IPS-18a (cell line): ENCODE measurements at regions not wholly inside any gene's neighbourhood (a gene's known extent, or its start where the extent isn't known, plus 50 kb on each side); places are given as distances from the start of the nearest gene placed in this dataset.
A peak's percentile ranks its signal among the peaks of the same experiment; 100 is the strongest.
"Not testable (repeated sequence)": the region's sequence is repeated elsewhere in the genome, so short reads cannot be mapped to it uniquely, and the experiment has no call there.

Experiments
- H3K27ac ChIP-seq: one replicate; pipeline ENCODE4 v1.5.1; 2013; ENCODE audit warnings: low read length
- H3K27me3 ChIP-seq: one replicate; pipeline ENCODE4 v1.6.1; 2013; ENCODE audit warnings: mild to moderate bottlenecking, low read length; ENCODE audit not compliant: control insufficient read depth, insufficient read depth
- H3K36me3 ChIP-seq: one replicate; pipeline ENCODE4 v1.6.1; 2013; ENCODE audit warnings: low read depth, low read length; ENCODE audit not compliant: control insufficient read depth
- H3K4me1 ChIP-seq: one replicate; pipeline ENCODE4 v1.6.1; 2013; ENCODE audit warnings: low read depth, low read length; ENCODE audit not compliant: control insufficient read depth
- H3K4me3 ChIP-seq: one replicate; pipeline ENCODE4 v1.5.1; 2013; ENCODE audit warnings: low read length
- H3K9ac ChIP-seq: one replicate; pipeline ENCODE4 v1.6.1; 2013; ENCODE audit warnings: mild to moderate bottlenecking, low read length, moderate library complexity
- H3K9me3 ChIP-seq: one replicate; pipeline ENCODE4 v1.6.1; 2013; ENCODE audit warnings: low read depth, low read length; ENCODE audit not compliant: control insufficient read depth

DNA sequence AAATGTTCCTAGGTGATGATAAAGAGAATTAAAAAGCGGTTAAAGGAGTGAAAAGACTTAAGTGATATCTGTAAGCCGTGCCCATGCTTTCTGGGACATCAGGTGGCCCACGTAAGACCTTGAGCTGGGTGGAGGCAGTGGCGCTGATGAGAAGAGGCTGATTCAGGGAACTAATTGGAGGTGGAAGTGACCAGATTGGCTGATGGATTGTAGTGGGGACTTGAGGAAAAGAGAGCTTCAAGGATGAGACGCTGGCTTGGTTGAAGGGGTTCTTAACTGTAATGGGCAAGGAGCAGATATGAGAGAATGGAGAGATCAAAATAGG lies 69.1 kb upstream of the EP300 start:
- H3K9ac ChIP-seq, result peak overlapping the region; percentile 82
- H3K9me3 ChIP-seq, result no peaks in the 10 kb centered on the region
- H3K27me3 ChIP-seq, result peaks cover 9% of the 10 kb centered on the region
- H3K36me3 ChIP-seq, result no peaks in the 10 kb centered on the region
- no peak overlapping the region for H3K27ac ChIP-seq
- H3K4me1 ChIP-seq, result peaks cover 11% of the 10 kb centered on the region
- H3K4me3 ChIP-seq, result peak overlapping the region; percentile 57

DNA sequence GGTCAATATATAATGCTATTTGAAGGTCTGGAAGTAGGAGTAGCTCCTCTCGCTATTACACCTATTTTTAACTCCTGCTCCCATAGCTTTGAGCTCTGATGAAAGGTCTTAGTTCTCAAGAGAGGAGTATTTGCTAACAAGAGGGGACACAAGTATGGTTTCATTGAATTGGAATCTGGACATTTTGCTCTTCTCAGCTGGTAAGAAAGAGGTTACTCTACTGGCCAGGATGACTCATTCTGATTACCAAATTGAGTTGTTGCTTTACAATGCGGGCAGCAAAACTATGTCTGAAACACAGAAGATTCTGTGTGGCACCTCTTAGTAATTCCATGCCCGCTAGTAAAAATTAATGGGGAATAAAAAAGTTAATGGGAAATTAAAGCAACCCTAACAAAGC lies 63.6 kb upstream of the EP300 start:
- Histone ChIP-seq H3K27ac (no peak overlapping the region), H3K4me1 (peaks cover 4% of the 10 kb centered on the region), H3K4me3 (no peak overlapping the region), H3K36me3 (no peaks in the 10 kb centered on the region), H3K9me3 (no peaks in the 10 kb centered on the region), H3K27me3 (no peaks in the 10 kb centered on the region), H3K9ac (no peak overlapping the region)

DNA sequence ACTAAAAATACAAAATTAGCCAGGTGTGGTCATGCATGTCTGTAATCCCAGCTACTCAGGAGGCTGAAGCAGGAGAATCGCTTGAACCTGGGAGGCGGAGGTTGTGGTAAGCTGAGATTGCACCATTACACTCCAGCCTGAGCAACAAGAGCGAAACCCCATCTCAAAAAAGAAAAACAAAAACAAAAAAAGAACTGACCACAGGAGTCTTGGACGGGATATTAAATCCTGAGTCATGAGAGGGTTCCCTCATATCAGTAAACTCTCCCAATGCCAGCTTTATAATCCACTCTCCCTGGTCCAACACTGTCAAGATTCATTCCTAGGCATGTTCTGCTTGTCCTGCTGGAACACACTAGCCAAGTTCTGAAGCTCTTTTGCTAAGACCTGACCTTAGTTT lies 61.5 kb upstream of the EP300 start:
- H3K36me3 ChIP-seq, result no peaks in the 10 kb centered on the region
- H3K27ac ChIP-seq, result no peak overlapping the region
- no peak overlapping the region for H3K4me3 ChIP-seq
- H3K27me3 ChIP-seq, result no peaks in the 10 kb centered on the region
- no peaks in the 10 kb centered on the region for H3K9me3 ChIP-seq
- peaks cover 4% of the 10 kb centered on the region for H3K4me1 ChIP-seq
- H3K9ac ChIP-seq, result no peak overlapping the region

DNA sequence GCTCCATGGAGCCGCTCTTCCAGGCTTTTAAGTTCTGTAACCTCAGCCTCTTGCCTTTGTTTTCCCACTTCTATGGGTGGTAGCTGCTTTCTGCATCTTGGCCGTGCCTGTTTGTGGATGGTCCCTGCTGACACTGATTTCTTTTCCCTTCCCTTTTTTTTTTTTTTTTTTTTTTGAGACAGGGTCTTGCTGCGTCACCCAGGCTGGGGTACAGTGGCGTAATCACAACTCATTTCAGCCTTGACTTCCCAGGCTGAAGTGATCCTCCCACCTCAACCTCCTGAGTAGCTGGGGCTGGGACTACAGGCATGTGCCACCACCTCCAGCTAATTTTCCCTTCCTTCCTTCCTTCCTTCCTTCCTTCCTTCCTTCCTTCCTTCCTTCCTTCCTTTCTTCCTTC lies 57.7 kb upstream of the EP300 start:
- Histone ChIP-seq H3K27me3 (no peaks in the 10 kb centered on the region), H3K27ac (no peak overlapping the region), H3K4me3 (no peak overlapping the region), H3K9me3 (no peaks in the 10 kb centered on the region), H3K36me3 (no peaks in the 10 kb centered on the region), H3K4me1 (peaks cover 3% of the 10 kb centered on the region), H3K9ac (no peak overlapping the region)

DNA sequence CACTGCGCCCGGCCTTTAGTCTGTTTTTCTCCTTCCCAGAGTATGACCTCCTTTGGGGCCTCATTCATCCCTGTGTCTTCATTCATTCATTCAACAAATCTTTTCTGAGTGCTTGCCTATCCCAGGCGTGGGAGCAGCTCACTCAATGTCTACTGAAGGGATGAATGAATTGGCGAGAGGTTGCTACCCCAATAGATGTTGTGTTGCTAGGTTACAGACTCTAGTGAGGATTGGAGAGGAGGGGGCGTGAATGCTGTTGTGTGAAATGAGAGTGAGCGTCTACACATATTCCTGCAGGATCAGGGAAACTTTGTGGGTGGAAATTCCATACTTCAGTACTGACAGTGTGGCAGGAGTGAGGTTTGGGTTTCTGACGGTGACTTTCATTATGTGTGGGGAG lies 55.5 kb upstream of the EP300 start:
- Histone ChIP-seq H3K9ac (no peak overlapping the region), H3K27me3 (no peaks in the 10 kb centered on the region), H3K27ac (no peak overlapping the region), H3K36me3 (no peaks in the 10 kb centered on the region), H3K4me3 (no peak overlapping the region), H3K4me1 (no peaks in the 10 kb centered on the region), H3K9me3 (no peaks in the 10 kb centered on the region)

DNA sequence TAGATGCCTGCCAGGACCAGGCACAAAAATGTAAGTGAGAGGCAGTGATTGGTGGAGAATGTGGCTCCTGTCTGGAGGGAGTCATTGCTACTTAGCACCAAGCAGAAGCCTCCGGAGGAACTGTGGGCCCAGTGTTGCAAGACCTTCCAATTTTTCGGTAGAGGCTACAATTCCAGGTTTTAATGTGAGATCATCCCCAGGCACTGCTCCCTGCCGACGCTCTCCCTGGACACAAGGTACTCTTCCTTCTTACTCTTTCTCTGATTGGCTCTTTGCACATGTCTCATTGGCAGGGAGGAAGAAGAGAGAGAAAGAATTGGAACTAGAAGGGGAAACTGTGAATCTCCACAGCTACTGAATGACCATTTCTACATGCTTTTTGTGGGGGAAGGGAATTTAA lies 53.7 kb upstream of the EP300 start:
- H3K4me1 ChIP-seq, result no peaks in the 10 kb centered on the region
- H3K9me3 ChIP-seq, result no peaks in the 10 kb centered on the region
- H3K9ac ChIP-seq, result no peak overlapping the region
- no peak overlapping the region for H3K27ac ChIP-seq
- no peaks in the 10 kb centered on the region for H3K36me3 ChIP-seq
- no peak overlapping the region for H3K4me3 ChIP-seq
- no peaks in the 10 kb centered on the region for H3K27me3 ChIP-seq

DNA sequence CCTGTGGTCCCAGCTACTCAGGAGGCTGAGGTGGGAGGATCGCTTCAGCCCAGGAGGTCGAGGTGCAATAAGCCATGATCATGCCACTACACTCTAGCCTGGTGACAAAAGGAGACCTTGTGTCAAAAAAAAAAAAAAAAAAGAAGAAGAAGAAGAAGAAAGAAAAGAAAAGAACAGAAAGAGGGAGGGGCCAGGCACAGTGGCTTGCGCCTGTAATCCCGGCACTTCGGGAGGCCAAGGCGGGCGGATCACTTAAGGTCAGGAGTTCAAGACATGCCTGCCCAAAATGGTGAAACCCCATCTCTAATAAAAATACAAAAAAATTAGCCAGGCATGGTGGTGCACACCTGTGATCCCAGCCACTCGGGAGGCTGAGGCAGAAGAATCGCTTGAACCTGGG lies 52.8 kb upstream of the EP300 start:
- not testable (repeated sequence) for H3K27me3 ChIP-seq, H3K9me3 ChIP-seq, H3K9ac ChIP-seq, H3K27ac ChIP-seq, H3K36me3 ChIP-seq, H3K4me1 ChIP-seq, H3K4me3 ChIP-seq

DNA sequence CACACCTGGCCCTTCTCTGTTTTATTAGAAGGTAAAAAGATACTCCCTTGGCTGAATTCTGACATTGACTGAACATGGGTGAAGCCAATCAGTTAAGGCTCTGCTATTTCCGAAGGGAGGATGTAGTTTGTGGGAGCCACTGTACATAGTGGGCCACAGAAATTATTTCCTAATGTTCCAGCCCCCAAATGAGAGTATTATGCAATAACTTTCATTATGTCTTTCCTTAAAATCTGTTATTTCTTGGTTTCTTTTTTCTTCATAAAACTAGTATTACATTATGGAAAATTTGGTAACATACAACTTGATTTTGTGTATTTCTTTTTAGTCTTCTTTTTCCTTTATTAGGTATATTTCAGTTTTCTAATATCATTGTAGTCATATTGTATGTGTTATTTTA lies 51.9 kb upstream of the EP300 start:
- Histone ChIP-seq H3K4me3 (no peak overlapping the region), H3K27ac (no peak overlapping the region), H3K4me1 (no peaks in the 10 kb centered on the region), H3K9me3 (no peaks in the 10 kb centered on the region), H3K36me3 (no peaks in the 10 kb centered on the region), H3K9ac (no peak overlapping the region), H3K27me3 (no peaks in the 10 kb centered on the region)

DNA sequence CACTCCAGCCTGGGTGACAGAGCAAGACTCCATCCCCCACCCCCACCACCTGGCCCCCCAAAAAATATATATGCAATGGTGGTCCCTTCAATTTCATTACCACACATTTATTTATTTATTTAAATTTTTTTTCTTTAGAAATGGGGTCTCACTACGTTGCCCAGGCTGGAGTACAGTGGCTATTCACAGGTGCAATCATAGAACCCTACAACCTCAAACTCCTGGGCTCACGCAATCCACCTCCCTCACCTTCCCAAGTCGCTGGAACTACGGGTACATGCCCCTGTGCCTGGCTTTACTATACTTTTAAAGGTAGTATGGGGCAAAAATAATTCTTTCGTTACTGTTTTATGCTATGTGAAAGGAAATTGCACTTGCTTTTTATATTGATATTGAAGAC lies 50.9 kb upstream of the EP300 start:
- H3K4me3 ChIP-seq, result no peak overlapping the region
- no peak overlapping the region for H3K9ac ChIP-seq

More for the DNA sequence above, 50.9 kb upstream of the EP300 start:
- Histone ChIP-seq H3K27me3 (no peaks in the 10 kb centered on the region), H3K36me3 (no peaks in the 10 kb centered on the region), H3K4me1 (no peaks in the 10 kb centered on the region), H3K9me3 (no peaks in the 10 kb centered on the region), H3K27ac (no peak overlapping the region)
